HCT116 (cell line): ENCODE measurements at regions not wholly inside any gene's neighbourhood (a gene's known extent, or its start where the extent isn't known, plus 50 kb on each side); places are given as distances from the start of the nearest gene placed in this dataset.

Source experiments
- ATAC-seq: fragments of 200-7000 bp; cut with Tn5 transposase; 2 replicates; pipeline ENCODE4 v1.9.1; 2020; ENCODE audit warnings: mild to moderate bottlenecking, moderate library complexity
- BruUV-seq: library from RNA; stranded (reverse); fragments of 400-500 nt; replicated peaks from 2 replicates; lab custom pipeline; 2021; lab: Mats Ljungman, UMichigan
- CTCF ChIA-PET: fragments of 300-600 bp; sonication (Branson Sonifier 250); formaldehyde crosslinking; loops from one replicate; lab custom pipeline; 2021; ENCODE audit warnings: antibody characterized with exemption; lab: Charles Lee
- POLR2A ChIA-PET: fragments of 300-600, 350-600 bp; sonication (Branson Sonifier 250); formaldehyde crosslinking; loops from one replicate; lab custom pipeline; 2021; ENCODE audit warnings: antibody characterized with exemption; lab: Charles Lee
- RAD21 ChIA-PET, 2 experiments: fragments of 300-600 bp; sonication (Branson Sonifier 250); formaldehyde crosslinking; loops; one replicate each; lab custom pipeline; 2023; ENCODE audit warnings: low total read pairs in 2 of 2; ENCODE audit not compliant: uncharacterized antibody in 2 of 2, unreplicated experiment in 2 of 2, low non-redundant PET in 1 of 2; lab: Charles Lee
- DNase-seq: peaks from one replicate; pipeline ENCODE4 v3.0.0-alpha.2; 2010; ENCODE audit warnings: low read depth, low spot score
- H2AFZ ChIP-seq: fragments of 200-600 bp; shearing (Covaris generic), sonication (generic); 2 replicates; pipeline ENCODE4 v1.6.1; 2017; ENCODE audit warnings: low read depth, mixed run types, mixed read lengths, antibody characterized with exemption, low read length; ENCODE audit not compliant: poor library complexity, severe bottlenecking
- H3K27ac ChIP-seq: 2 replicates; pipeline ENCODE4 v1.5.1; 2012; ENCODE audit warnings: low read depth, low read length
- H3K27me3 ChIP-seq: fragments of 200-600 bp; sonication (generic); 2 replicates; pipeline ENCODE4 v1.6.1; 2016; ENCODE audit warnings: mixed run types, low read length, mixed read lengths; ENCODE audit not compliant: insufficient read depth
- H3K36me3 ChIP-seq, 2 experiments: fragments of 200-500 bp in 1 of 2; fragments of 200-600 bp in 1 of 2; sonication (Bioruptor generic) in 1 of 2; sonication (generic) in 1 of 2; 2 replicates each; pipeline versions ENCODE4 v1.5.1 to v1.6.1; 2014 to 2016; ENCODE audit warnings: low read length in 2 of 2, inconsistent platforms in 1 of 2, mixed read lengths in 1 of 2, mixed run types in 1 of 2; ENCODE audit not compliant: insufficient read depth in 2 of 2, control insufficient read depth in 1 of 2
- H3K4me1 ChIP-seq, 2 experiments: fragments of 200-600 bp in 1 of 2; sonication (generic) in 1 of 2; 2 replicates each; pipeline versions ENCODE4 v1.5.1 to v1.6.1; 2012 to 2017; ENCODE audit warnings: low read length in 2 of 2, inconsistent platforms in 1 of 2, mild to moderate bottlenecking in 1 of 2, mixed read lengths in 1 of 2, mixed run types in 1 of 2, moderate library complexity in 1 of 2; ENCODE audit not compliant: insufficient read depth in 2 of 2, control insufficient read depth in 1 of 2
- H3K4me2 ChIP-seq: fragments of 200-600 bp; sonication (generic); 2 replicates; pipeline ENCODE4 v1.6.1; 2017; ENCODE audit warnings: mixed run types, low read length, mixed read lengths
- H3K4me3 ChIP-seq, 2 experiments: fragments of 200-600 bp in 1 of 2; sonication (generic) in 1 of 2; replicated peaks in 1 of 2; 2 replicates each; pipeline ENCODE4 v1.5.1; 2011 to 2016; ENCODE audit warnings: low read length in 2 of 2, control low read depth in 1 of 2, low read depth in 1 of 2, mild to moderate bottlenecking in 1 of 2, mixed read lengths in 1 of 2, mixed run types in 1 of 2
- H3K79me2 ChIP-seq: fragments of 200-600 bp; sonication (generic); 2 replicates; pipeline ENCODE4 v1.6.1; 2017; ENCODE audit warnings: mild to moderate bottlenecking, mixed run types, low read length, moderate library complexity, mixed read lengths; ENCODE audit not compliant: insufficient read depth
- H3K9ac ChIP-seq: fragments of 200-600 bp; sonication (generic); 2 replicates; pipeline ENCODE4 v1.6.1; 2016; ENCODE audit warnings: low read length, mixed read lengths
- H3K9me2 ChIP-seq: fragments of 200-600 bp; sonication (generic), shearing (Covaris generic); 2 replicates; pipeline ENCODE4 v1.6.1; 2017; ENCODE audit warnings: mixed run types, mild to moderate bottlenecking, moderate library complexity; ENCODE audit not compliant: insufficient read depth
- H3K9me3 ChIP-seq, 2 experiments: fragments of 200-500 bp in 1 of 2; fragments of 200-600 bp in 1 of 2; sonication (Bioruptor generic) in 1 of 2; sonication (generic) in 1 of 2; 2 replicates each; pipeline ENCODE4 v1.6.1; 2014 to 2017; ENCODE audit warnings: low read length in 2 of 2, mixed read lengths in 2 of 2, inconsistent platforms in 1 of 2, low read depth in 1 of 2, mild to moderate bottlenecking in 1 of 2, mixed run types in 1 of 2, moderate library complexity in 1 of 2; ENCODE audit not compliant: control insufficient read depth in 1 of 2, insufficient read depth in 1 of 2
- H4K20me1 ChIP-seq: fragments of 200-600 bp; sonication (generic), shearing (Covaris generic); 2 replicates; pipeline ENCODE4 v1.6.1; 2017; ENCODE audit warnings: mixed run types, mild to moderate bottlenecking, moderate library complexity; ENCODE audit not compliant: insufficient read depth
- ATF3 ChIP-seq: IDR thresholded peaks from 2 replicates; pipeline ENCODE4 v1.6.1; 2012
- CBX3 ChIP-seq: IDR thresholded peaks from 2 replicates; pipeline ENCODE4 v1.6.1; 2012; ENCODE audit warnings: low read depth
- CEBPB ChIP-seq: IDR thresholded peaks from 2 replicates; pipeline ENCODE4 v1.6.1; 2012; ENCODE audit warnings: low read depth
- EGR1 ChIP-seq: IDR thresholded peaks from 2 replicates; pipeline ENCODE4 v1.6.1; 2012; ENCODE audit warnings: low read depth
- ELF1 ChIP-seq: IDR thresholded peaks from 2 replicates; pipeline ENCODE4 v1.6.1; 2012; ENCODE audit warnings: low read depth, borderline replicate concordance
- EZH2 ChIP-seq: fragments of 200-600 bp; sonication (generic); IDR thresholded peaks from 2 replicates; pipeline ENCODE4 v1.6.1; 2017; ENCODE audit warnings: antibody characterized with exemption, mixed run types
- EZH2phosphoT487 ChIP-seq: fragments of 200-600 bp; IDR thresholded peaks from 2 replicates; pipeline ENCODE4 v1.6.1; 2018; ENCODE audit warnings: antibody characterized with exemption, borderline replicate concordance
- FOSL1 ChIP-seq: IDR thresholded peaks from 2 replicates; pipeline ENCODE4 v1.6.1; 2012; ENCODE audit warnings: low read depth
- JUND ChIP-seq: IDR thresholded peaks from 2 replicates; pipeline ENCODE4 v1.6.1; 2012
- POLR2A ChIP-seq: IDR thresholded peaks from 2 replicates; pipeline ENCODE4 v1.7.0; 2011; ENCODE audit warnings: borderline replicate concordance; ENCODE audit not compliant: insufficient read depth, insufficient read length; ENCODE audit errors: extremely low read depth
- POLR2AphosphoS5 ChIP-seq: IDR thresholded peaks from 2 replicates; pipeline ENCODE4 v1.6.1; 2011; ENCODE audit warnings: mild to moderate bottlenecking, low read depth, low read length, moderate library complexity
- REST ChIP-seq: IDR thresholded peaks from 2 replicates; pipeline ENCODE4 v1.6.1; 2012; ENCODE audit warnings: low read depth
- SIN3A ChIP-seq: IDR thresholded peaks from 2 replicates; pipeline ENCODE4 v1.6.1; 2012; ENCODE audit warnings: low read depth
- SP1 ChIP-seq: IDR thresholded peaks from 2 replicates; pipeline ENCODE4 v1.6.1; 2012; ENCODE audit warnings: low read depth
- SRF ChIP-seq: IDR thresholded peaks from 2 replicates; pipeline ENCODE4 v1.6.1; 2012; ENCODE audit warnings: low read depth
- YY1 ChIP-seq: IDR thresholded peaks from 2 replicates; pipeline ENCODE4 v1.6.1; 2011; ENCODE audit warnings: low read length, low read depth, moderate library complexity, mild to moderate bottlenecking; ENCODE audit not compliant: insufficient replicate concordance; ENCODE audit errors: extremely low read depth
- ZFX ChIP-seq: fragments of 450-650 bp; IDR thresholded peaks from 2 replicates; pipeline ENCODE4 v1.6.1; 2017
- intact Hi-C: fragments of 100-400 bp; cut with micrococcal nuclease; formaldehyde crosslinking; loops from 2 replicates; pipeline ENCODE4 v1.10.0; 2022
- TF ChIP-seq, protein P1 (sequence below): IDR thresholded peaks from 2 replicates; pipeline ENCODE4 v1.6.1; 2011; ENCODE audit warnings: mild to moderate bottlenecking, low read length, moderate library complexity; ENCODE audit not compliant: insufficient replicate concordance; ENCODE audit errors: extremely low read depth

GRCh38 chr14:43877351-43877960 lies 629.6 kb downstream of the FSCB start (continued):
- no peak for TF ChIP-seq EZH2phosphoT487
- no peak for TF ChIP-seq CBX3
- no peak for TF ChIP-seq SIN3A

DNA sequence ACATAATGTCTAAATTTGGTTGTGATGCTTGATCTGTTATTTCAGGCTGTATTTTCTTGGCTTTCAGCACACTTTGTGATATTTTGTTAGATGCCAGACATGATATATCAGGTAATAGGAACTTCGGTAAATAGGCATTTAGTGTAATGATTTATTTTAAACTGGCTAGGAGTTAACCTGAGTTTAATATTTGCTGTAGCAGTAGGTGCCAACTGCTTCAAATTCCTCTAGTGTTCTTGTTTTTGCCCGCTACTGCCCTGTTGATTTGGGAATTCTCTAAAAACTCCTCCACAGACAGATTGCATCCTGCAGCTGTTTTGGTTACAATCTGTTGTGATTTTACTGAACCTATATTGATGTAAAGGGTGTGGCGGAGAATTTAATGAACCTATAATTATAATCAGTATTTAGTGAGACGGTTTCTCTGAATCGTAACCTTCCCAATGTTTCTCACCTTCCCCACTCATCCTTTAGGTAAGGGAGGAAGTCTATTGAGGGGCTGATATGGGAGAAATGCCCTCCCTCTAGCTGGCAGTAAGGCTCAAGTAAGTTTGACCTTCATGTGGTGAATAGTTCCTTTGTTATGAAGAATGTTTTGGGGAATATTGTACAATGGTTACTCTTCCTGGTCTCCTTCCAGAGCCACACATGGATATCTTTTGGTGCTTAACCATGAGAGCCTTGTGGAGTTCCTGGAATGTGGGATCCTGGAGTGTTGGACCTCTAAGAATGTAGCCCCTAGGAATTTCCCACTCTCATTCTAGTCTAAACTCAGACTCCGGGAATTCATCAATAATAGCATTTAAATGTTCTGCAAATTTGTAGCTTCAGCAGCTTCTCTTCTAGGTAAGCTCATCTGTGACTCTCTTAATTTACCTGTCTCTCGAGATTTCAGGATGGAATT lies 634.1 kb downstream of the FSCB start:
- no peak overlapping the region for H3K4me3 ChIP-seq
- no peaks in the 10 kb centered on the region for H3K4me1 ChIP-seq
- H3K9me3 ChIP-seq = no peaks in the 10 kb centered on the region; a peak in 1 of 4 replicates
- CTCF ChIA-PET = no interaction called here
- no peak for ATAC-seq
- H3K4me2 ChIP-seq = no peak overlapping the region
- H3K79me2 ChIP-seq = no peaks in the 10 kb centered on the region
- H3K27ac ChIP-seq = no peak overlapping the region
- intact Hi-C loops = no loop called here
- no peaks in the 10 kb centered on the region for H3K36me3 ChIP-seq
- no peak overlapping the region for H3K9ac ChIP-seq
- H3K27me3 ChIP-seq = no peaks in the 10 kb centered on the region
- H2AFZ ChIP-seq = no peak overlapping the region
- no peak for DNase-seq
- RAD21 ChIA-PET = no interaction called here
- POLR2A ChIA-PET = no interaction called here
- no TSS peak for BruUV-seq
- H3K9me2 ChIP-seq = no peaks in the 10 kb centered on the region
- TF ChIP-seq FOSL1 (no peak), ELF1 (no peak), EGR1 (no peak), EZH2 (no peak), REST (no peak), JUND (no peak), SRF (no peak), ATF3 (no peak), ZFX (no peak), SP1 (no peak), YY1 (no peak), POLR2AphosphoS5 (no peak), CBX3 (no peak), POLR2A (no peak), CEBPB (no peak), SIN3A (no peak), EZH2phosphoT487 (no peak)
- TF ChIP-seq, protein P1, sequence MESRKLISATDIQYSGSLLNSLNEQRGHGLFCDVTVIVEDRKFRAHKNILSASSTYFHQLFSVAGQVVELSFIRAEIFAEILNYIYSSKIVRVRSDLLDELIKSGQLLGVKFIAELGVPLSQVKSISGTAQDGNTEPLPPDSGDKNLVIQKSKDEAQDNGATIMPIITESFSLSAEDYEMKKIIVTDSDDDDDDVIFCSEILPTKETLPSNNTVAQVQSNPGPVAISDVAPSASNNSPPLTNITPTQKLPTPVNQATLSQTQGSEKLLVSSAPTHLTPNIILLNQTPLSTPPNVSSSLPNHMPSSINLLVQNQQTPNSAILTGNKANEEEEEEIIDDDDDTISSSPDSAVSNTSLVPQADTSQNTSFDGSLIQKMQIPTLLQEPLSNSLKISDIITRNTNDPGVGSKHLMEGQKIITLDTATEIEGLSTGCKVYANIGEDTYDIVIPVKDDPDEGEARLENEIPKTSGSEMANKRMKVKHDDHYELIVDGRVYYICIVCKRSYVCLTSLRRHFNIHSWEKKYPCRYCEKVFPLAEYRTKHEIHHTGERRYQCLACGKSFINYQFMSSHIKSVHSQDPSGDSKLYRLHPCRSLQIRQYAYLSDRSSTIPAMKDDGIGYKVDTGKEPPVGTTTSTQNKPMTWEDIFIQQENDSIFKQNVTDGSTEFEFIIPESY = no peak
- no peaks in the 10 kb centered on the region for H4K20me1 ChIP-seq
